Caco-2 (cell line): ENCODE measurements at regions not wholly inside any gene's neighbourhood (a gene's known extent, or its start where the extent isn't known, plus 50 kb on each side); places are given as distances from the start of the nearest gene placed in this dataset.

Experiments used
- BruUV-seq: library from RNA; stranded (reverse); fragments of 400-500 nt; replicated peaks from 2 replicates; lab custom pipeline; 2021; lab: Mats Ljungman, UMichigan
- CTCF ChIA-PET: fragments of 300-600 bp; sonication (Branson Sonifier 250); formaldehyde crosslinking; loops from one replicate; lab custom pipeline; 2022; ENCODE audit warnings: antibody characterized with exemption; lab: Charles Lee
- POLR2A ChIA-PET: fragments of 300-600 bp; sonication (Branson Sonifier 250); formaldehyde crosslinking; loops from one replicate; lab custom pipeline; 2022; ENCODE audit warnings: antibody characterized with exemption; lab: Charles Lee
- DNase-seq, 2 experiments: peaks; one replicate each; pipeline versions ENCODE4 v3.0.0 to v3.0.0-alpha.2; 2020 to 2022
- H3K27me3 ChIP-seq: replicated peaks from 2 replicates; pipeline ENCODE4 v1.6.0; 2011; ENCODE audit warnings: low read length; ENCODE audit not compliant: control insufficient read depth, insufficient read depth
- H3K36me3 ChIP-seq: 2 replicates; pipeline ENCODE4 v1.5.1; 2011; ENCODE audit warnings: low read length; ENCODE audit not compliant: control insufficient read depth, insufficient read depth
- H3K4me1 ChIP-seq: fragments of 250-450 bp; sonication (Bioruptor Pico); 2 replicates; pipeline ENCODE4 v1.5.1; 2020; ENCODE audit warnings: mild to moderate bottlenecking
- H3K4me3 ChIP-seq: 2 replicates; pipeline ENCODE4 v1.5.1; 2011; ENCODE audit warnings: low read depth, mild to moderate bottlenecking, control low read depth, low read length
- H3K9me3 ChIP-seq: fragments of 250-450 bp; sonication (Bioruptor Pico); 2 replicates; pipeline ENCODE4 v1.5.1; 2020; ENCODE audit warnings: mild to moderate bottlenecking, moderate library complexity
- H3K27ac Mint-ChIP-seq: one replicate; pipeline ENCODE4 v1.8.0; 2022; ENCODE audit warnings: mixed read lengths; ENCODE audit not compliant: unreplicated experiment
- H3K27me3 Mint-ChIP-seq: one replicate; pipeline ENCODE4 v1.8.0; 2022; ENCODE audit warnings: mixed read lengths; ENCODE audit not compliant: insufficient read depth, unreplicated experiment
- H3K36me3 Mint-ChIP-seq: one replicate; pipeline ENCODE4 v1.8.0; 2022; ENCODE audit warnings: mild to moderate bottlenecking, mixed read lengths; ENCODE audit not compliant: insufficient read depth, unreplicated experiment
- H3K4me1 Mint-ChIP-seq: one replicate; pipeline ENCODE4 v1.8.0; 2022; ENCODE audit warnings: low read depth, mixed read lengths; ENCODE audit not compliant: unreplicated experiment
- H3K4me3 Mint-ChIP-seq: one replicate; pipeline ENCODE4 v1.8.0; 2022; ENCODE audit warnings: mild to moderate bottlenecking, moderate library complexity, mixed read lengths; ENCODE audit not compliant: unreplicated experiment
- H3K9me3 Mint-ChIP-seq: one replicate; pipeline ENCODE4 v1.8.0; 2022; ENCODE audit warnings: mixed read lengths; ENCODE audit not compliant: unreplicated experiment
- CTCF ChIP-seq, 2 experiments: fragments of 200-600 bp in 1 of 2; IDR thresholded peaks; 1 replicate in 1 of 2; 2 replicates in 1 of 2; pipeline versions ENCODE4 v1.5.1 to v1.8.0; 2011 to 2022; ENCODE audit warnings: antibody characterized with exemption in 1 of 2, control low read depth in 1 of 2, inconsistent platforms in 1 of 2, low read depth in 1 of 2, low read length in 1 of 2, mild to moderate bottlenecking in 1 of 2, moderate library complexity in 1 of 2; ENCODE audit not compliant: insufficient read depth in 1 of 2, severe bottlenecking in 1 of 2, unreplicated experiment in 1 of 2
- intact Hi-C: fragments of 100-400 bp; cut with micrococcal nuclease; formaldehyde crosslinking; loops from one replicate; pipeline ENCODE4 v1.10.0; 2022; ENCODE audit not compliant: unreplicated experiment

GRCh38 chr7:145212050-145212449 lies 376.2 kb upstream of the TPK1 start:
- Histone ChIP-seq H3K27me3 (no peaks in the 10 kb centered on the region), H3K36me3 (no peaks in the 10 kb centered on the region), H3K4me1 (no peaks in the 10 kb centered on the region), H3K4me3 (no peak overlapping the region), H3K9me3 (no peaks in the 10 kb centered on the region)
- no peak for TF ChIP-seq CTCF (IDR thresholded peaks at IDR 0.05; ENCODE audit: insufficient read depth in 1 of 2, low read depth in 1 of 2, low read length in 1 of 2, severe bottlenecking in 1 of 2, unreplicated experiment in 1 of 2)
- no peak for DNase-seq
- Mint-ChIP-seq H3K27ac (no peak overlapping the region), H3K36me3 (no peaks in the 10 kb centered on the region), H3K4me1 (no peaks in the 10 kb centered on the region), H3K9me3 (no peaks in the 10 kb centered on the region), H3K27me3 (peaks cover 4% of the 10 kb centered on the region), H3K4me3 (no peak overlapping the region)
- CTCF ChIA-PET, result no interaction called here
- intact Hi-C loops, result no loop called here
- POLR2A ChIA-PET, result no interaction called here
- BruUV-seq, result no TSS peak

- H3K4me3 ChIP-seq, result no peak overlapping the region
- BruUV-seq, result no TSS peak
- no peaks in the 10 kb centered on the region for H3K4me1 ChIP-seq
- no peak overlapping the region for H3K4me3 Mint-ChIP-seq
- H3K27me3 ChIP-seq, result no peaks in the 10 kb centered on the region
- no peaks in the 10 kb centered on the region for H3K36me3 Mint-ChIP-seq
- TF ChIP-seq CTCF (IDR thresholded peaks at IDR 0.05; ENCODE audit: insufficient read depth in 1 of 2, low read depth in 1 of 2, low read length in 1 of 2, severe bottlenecking in 1 of 2, unreplicated experiment in 1 of 2), result no peak
- H3K27me3 Mint-ChIP-seq, result peaks cover 4% of the 10 kb centered on the region
- H3K36me3 ChIP-seq, result no peaks in the 10 kb centered on the region
- POLR2A ChIA-PET, result no interaction called here
- H3K9me3 Mint-ChIP-seq, result no peaks in the 10 kb centered on the region
- no peak for DNase-seq
- intact Hi-C loops, result no loop called here
- no peaks in the 10 kb centered on the region for H3K9me3 ChIP-seq
- no peaks in the 10 kb centered on the region for H3K4me1 Mint-ChIP-seq
- no peak overlapping the region for H3K27ac Mint-ChIP-seq
- CTCF ChIA-PET, result no interaction called here
These were observed 375.4 kb upstream of the TPK1 start for GRCh38 chr7:145211211-145211610.

GRCh38 chr7:145193951-145194350 lies 358.1 kb upstream of the TPK1 start:
- Histone ChIP-seq H3K27me3 (no peaks in the 10 kb centered on the region), H3K4me3 (no peak overlapping the region), H3K9me3 (no peaks in the 10 kb centered on the region), H3K4me1 (no peaks in the 10 kb centered on the region), H3K36me3 (no peaks in the 10 kb centered on the region)
- no TSS peak for BruUV-seq
- ChIA-PET POLR2A (no interaction called here), CTCF (no interaction called here)
- Mint-ChIP-seq H3K9me3 (no peaks in the 10 kb centered on the region), H3K27me3 (peaks cover 3% of the 10 kb centered on the region), H3K27ac (no peak overlapping the region), H3K4me1 (no peaks in the 10 kb centered on the region), H3K4me3 (no peak overlapping the region), H3K36me3 (no peaks in the 10 kb centered on the region)
- DNase-seq, result no peak
- TF ChIP-seq CTCF (IDR thresholded peaks at IDR 0.05; ENCODE audit: insufficient read depth in 1 of 2, low read depth in 1 of 2, low read length in 1 of 2, severe bottlenecking in 1 of 2, unreplicated experiment in 1 of 2), result no peak
- intact Hi-C loops, result no loop called here
